Activated naive CD4-positive, alpha-beta T cell treated with anti-CD3 and anti-CD28 coated beads, Interleukin-2, amount 50 U/mL, for 24 hours (primary cell): ENCODE measurements at regions not wholly inside any gene's neighbourhood (a gene's known extent, or its start where the extent isn't known, plus 50 kb on each side); places are given as distances from the start of the nearest gene placed in this dataset.

Experiments used
- H3K27ac Mint-ChIP-seq: one replicate; pipeline ENCODE4 v1.8.0; 2021; ENCODE audit warnings: mild to moderate bottlenecking, mixed read lengths
- H3K27me3 Mint-ChIP-seq: one replicate; pipeline ENCODE4 v1.8.0; 2021; ENCODE audit warnings: mixed read lengths
- H3K36me3 Mint-ChIP-seq: one replicate; pipeline ENCODE4 v1.8.0; 2021; ENCODE audit warnings: mixed read lengths
- H3K4me1 Mint-ChIP-seq: one replicate; pipeline ENCODE4 v1.8.0; 2021; ENCODE audit warnings: mixed read lengths
- H3K4me3 Mint-ChIP-seq: one replicate; pipeline ENCODE4 v1.8.0; 2021; ENCODE audit warnings: mild to moderate bottlenecking, mixed read lengths
- H3K9me3 Mint-ChIP-seq: one replicate; pipeline ENCODE4 v1.8.0; 2021; ENCODE audit warnings: mixed read lengths

GRCh38 chr20:23246717-23247664 lies 103.6 kb upstream of the NXT1 start:
- H3K27me3 Mint-ChIP-seq, result peaks cover 4% of the 10 kb centered on the region

GRCh38 chr20:23245553-23246181 lies 104.9 kb upstream of the NXT1 start:
- H3K27ac Mint-ChIP-seq, result no peak overlapping the region
- H3K9me3 Mint-ChIP-seq, result peaks cover 3% of the 10 kb centered on the region
- H3K36me3 Mint-ChIP-seq, result peaks cover 2% of the 10 kb centered on the region
- no peak overlapping the region for H3K4me3 Mint-ChIP-seq
- H3K4me1 Mint-ChIP-seq, result no peaks in the 10 kb centered on the region
- peaks cover 4% of the 10 kb centered on the region for H3K27me3 Mint-ChIP-seq

More at GRCh38 chr20:23246717-23247664, 103.6 kb upstream of the NXT1 start:
- Mint-ChIP-seq H3K27ac (no peak overlapping the region), H3K9me3 (no peaks in the 10 kb centered on the region), H3K4me1 (no peaks in the 10 kb centered on the region), H3K36me3 (no peaks in the 10 kb centered on the region), H3K4me3 (no peak overlapping the region)

GRCh38 chr20:23244916-23245552 lies 105.6 kb upstream of the NXT1 start:
- peaks cover 4% of the 10 kb centered on the region for H3K27me3 Mint-ChIP-seq
- no peaks in the 10 kb centered on the region for H3K4me1 Mint-ChIP-seq
- H3K27ac Mint-ChIP-seq, result no peak overlapping the region
- H3K9me3 Mint-ChIP-seq, result peaks cover 5% of the 10 kb centered on the region
- peaks cover 3% of the 10 kb centered on the region for H3K36me3 Mint-ChIP-seq
- no peak overlapping the region for H3K4me3 Mint-ChIP-seq

GRCh38 chr20:23244156-23244915 lies 106.3 kb upstream of the NXT1 start:
- Mint-ChIP-seq H3K27me3 (peaks cover 6% of the 10 kb centered on the region), H3K4me1 (no peaks in the 10 kb centered on the region), H3K27ac (no peak overlapping the region), H3K9me3 (peaks cover 5% of the 10 kb centered on the region), H3K4me3 (no peak overlapping the region), H3K36me3 (peaks cover 3% of the 10 kb centered on the region)

- Mint-ChIP-seq H3K4me3 (no peak overlapping the region), H3K9me3 (peaks cover 5% of the 10 kb centered on the region), H3K27me3 (peaks cover 6% of the 10 kb centered on the region), H3K4me1 (no peaks in the 10 kb centered on the region), H3K27ac (no peak overlapping the region), H3K36me3 (peaks cover 3% of the 10 kb centered on the region)
Observed at GRCh38 chr20:23243791-23244155, 106.8 kb upstream of the NXT1 start.

- no peak overlapping the region for H3K4me3 Mint-ChIP-seq
- peaks cover 5% of the 10 kb centered on the region for H3K9me3 Mint-ChIP-seq
- no peaks in the 10 kb centered on the region for H3K4me1 Mint-ChIP-seq
- H3K27ac Mint-ChIP-seq, result no peak overlapping the region
- peaks cover 3% of the 10 kb centered on the region for H3K36me3 Mint-ChIP-seq
- H3K27me3 Mint-ChIP-seq, result peaks cover 6% of the 10 kb centered on the region
Observed at GRCh38 chr20:23242556-23243180, 107.9 kb upstream of the NXT1 start.

GRCh38 chr20:23242104-23242503 lies 108.5 kb upstream of the NXT1 start:
- Mint-ChIP-seq H3K36me3 (peaks cover 3% of the 10 kb centered on the region), H3K27me3 (peaks cover 6% of the 10 kb centered on the region), H3K4me3 (no peak overlapping the region), H3K27ac (no peak overlapping the region), H3K9me3 (peaks cover 5% of the 10 kb centered on the region), H3K4me1 (no peaks in the 10 kb centered on the region)

GRCh38 chr20:23241416-23241815 lies 109.2 kb upstream of the NXT1 start:
- Mint-ChIP-seq H3K4me3 (no peak overlapping the region), H3K27ac (no peak overlapping the region), H3K4me1 (no peaks in the 10 kb centered on the region), H3K27me3 (peaks cover 6% of the 10 kb centered on the region), H3K36me3 (peaks cover 3% of the 10 kb centered on the region), H3K9me3 (peaks cover 5% of the 10 kb centered on the region)

- no peak overlapping the region for H3K4me3 Mint-ChIP-seq
- peaks cover 5% of the 10 kb centered on the region for H3K9me3 Mint-ChIP-seq
- H3K36me3 Mint-ChIP-seq, result peaks cover 3% of the 10 kb centered on the region
- H3K27ac Mint-ChIP-seq, result no peak overlapping the region
- no peaks in the 10 kb centered on the region for H3K4me1 Mint-ChIP-seq
- H3K27me3 Mint-ChIP-seq, result peaks cover 4% of the 10 kb centered on the region
Observed at GRCh38 chr20:23240519-23240918, 110.1 kb upstream of the NXT1 start.

- H3K4me1 Mint-ChIP-seq, result no peaks in the 10 kb centered on the region
- peaks cover 3% of the 10 kb centered on the region for H3K36me3 Mint-ChIP-seq
- H3K27ac Mint-ChIP-seq, result no peak overlapping the region
- no peak overlapping the region for H3K4me3 Mint-ChIP-seq
- H3K9me3 Mint-ChIP-seq, result peaks cover 13% of the 10 kb centered on the region
- H3K27me3 Mint-ChIP-seq, result peaks cover 4% of the 10 kb centered on the region
Observed at GRCh38 chr20:23237201-23237600, 113.4 kb upstream of the NXT1 start.

- peaks cover 2% of the 10 kb centered on the region for H3K27me3 Mint-ChIP-seq
- peak overlapping the region; percentile 3 for H3K27ac Mint-ChIP-seq
- H3K9me3 Mint-ChIP-seq, result peaks cover 8% of the 10 kb centered on the region
- H3K36me3 Mint-ChIP-seq, result no peaks in the 10 kb centered on the region
- H3K4me1 Mint-ChIP-seq, result no peaks in the 10 kb centered on the region
- H3K4me3 Mint-ChIP-seq, result no peak overlapping the region
Observed at GRCh38 chr20:23235173-23236027, 115.2 kb upstream of the NXT1 start.

GRCh38 chr20:23234311-23235078 lies 116.1 kb upstream of the NXT1 start:
- Mint-ChIP-seq H3K27me3 (no peaks in the 10 kb centered on the region), H3K4me3 (no peak overlapping the region), H3K27ac (no peak overlapping the region), H3K4me1 (no peaks in the 10 kb centered on the region), H3K9me3 (peaks cover 8% of the 10 kb centered on the region), H3K36me3 (no peaks in the 10 kb centered on the region)

GRCh38 chr20:23233341-23233740 lies 117.2 kb upstream of the NXT1 start:
- peaks cover 3% of the 10 kb centered on the region for H3K27me3 Mint-ChIP-seq
- peaks cover 8% of the 10 kb centered on the region for H3K9me3 Mint-ChIP-seq
- H3K27ac Mint-ChIP-seq, result no peak overlapping the region
- H3K36me3 Mint-ChIP-seq, result no peaks in the 10 kb centered on the region
- H3K4me3 Mint-ChIP-seq, result no peak overlapping the region
- no peaks in the 10 kb centered on the region for H3K4me1 Mint-ChIP-seq
